ENCODE measurements at regions not wholly inside any gene's neighbourhood (a gene's known extent, or its start where the extent isn't known, plus 50 kb on each side); places are given as distances from the start of the nearest gene placed in this dataset.

GRCh38 chr5:35365758-35366157 lies 135.5 kb upstream of the PRLR start:
- no peak overlapping the region for H3K27ac ChIP-seq (ENCODE audit: low read depth, low read length)
- H3K9me2 ChIP-seq (replicated peaks; ENCODE audit: insufficient read depth, low read length): no peaks in the 10 kb centered on the region
- no peaks in the 10 kb centered on the region for H4K20me1 ChIP-seq (ENCODE audit: low read depth, low read length)
- no peak for TF ChIP-seq EZH2phosphoT487 (conservative IDR thresholded peaks at IDR 0.05; ENCODE audit: low read length)
- no peak for TF ChIP-seq CTCF (IDR thresholded peaks at IDR 0.05; ENCODE audit: insufficient read depth, low read length, poor library complexity, severe bottlenecking)
- H3K27me3 ChIP-seq (ENCODE audit: low read length): no peaks in the 10 kb centered on the region
- H3K9ac ChIP-seq (ENCODE audit: low read length): no peak overlapping the region
- H3K36me3 ChIP-seq (ENCODE audit: low read length): no peaks in the 10 kb centered on the region
- H2AFZ ChIP-seq (ENCODE audit: low read depth, low read length, severe bottlenecking): no peak overlapping the region
- H3K4me3 ChIP-seq (ENCODE audit: insufficient read depth, low read length, poor library complexity, severe bottlenecking): no peak overlapping the region
- no peaks in the 10 kb centered on the region for H3K79me2 ChIP-seq (ENCODE audit: insufficient read depth, low read length)
- H3K9me3 ChIP-seq (ENCODE audit: insufficient read depth, low read length): no peaks in the 10 kb centered on the region
- no peaks in the 10 kb centered on the region for H3F3A ChIP-seq (ENCODE audit: insufficient read depth)
- no peak overlapping the region for H3K4me2 ChIP-seq (ENCODE audit: low read depth, low read length, poor library complexity, severe bottlenecking)

- Histone ChIP-seq H2AFZ (ENCODE audit: low read depth, low read length, severe bottlenecking) (no peak overlapping the region), H3K4me2 (ENCODE audit: low read depth, low read length, poor library complexity, severe bottlenecking) (no peak overlapping the region)
Measured at GRCh38 chr5:35364350-35364749, 134.1 kb upstream of the PRLR start.

GRCh38 chr5:35363387-35363965 lies 133.2 kb upstream of the PRLR start:
- no peaks in the 10 kb centered on the region for H3K9me3 ChIP-seq (ENCODE audit: insufficient read depth, low read length)
- no peak overlapping the region for H2AFZ ChIP-seq (ENCODE audit: low read depth, low read length, severe bottlenecking)
- H4K20me1 ChIP-seq (ENCODE audit: low read depth, low read length): no peaks in the 10 kb centered on the region
- H3K4me3 ChIP-seq (ENCODE audit: insufficient read depth, low read length, poor library complexity, severe bottlenecking): no peak overlapping the region
- no peak for TF ChIP-seq CTCF (IDR thresholded peaks at IDR 0.05; ENCODE audit: insufficient read depth, low read length, poor library complexity, severe bottlenecking)
- no peak for TF ChIP-seq EZH2phosphoT487 (conservative IDR thresholded peaks at IDR 0.05; ENCODE audit: low read length)
- no peaks in the 10 kb centered on the region for H3K9me2 ChIP-seq (replicated peaks; ENCODE audit: insufficient read depth, low read length)
- no peak overlapping the region for H3K9ac ChIP-seq (ENCODE audit: low read length)
- no peak overlapping the region for H3K4me2 ChIP-seq (ENCODE audit: low read depth, low read length, poor library complexity, severe bottlenecking)
- no peaks in the 10 kb centered on the region for H3K79me2 ChIP-seq (ENCODE audit: insufficient read depth, low read length)
- no peaks in the 10 kb centered on the region for H3K36me3 ChIP-seq (ENCODE audit: low read length)
- H3K27ac ChIP-seq (ENCODE audit: low read depth, low read length): no peak overlapping the region
- H3K27me3 ChIP-seq (ENCODE audit: low read length): no peaks in the 10 kb centered on the region
- H3F3A ChIP-seq (ENCODE audit: insufficient read depth): no peaks in the 10 kb centered on the region

More at GRCh38 chr5:35364350-35364749, 134.1 kb upstream of the PRLR start:
- H3K27ac ChIP-seq (ENCODE audit: low read depth, low read length): no peak overlapping the region
- no peaks in the 10 kb centered on the region for H3K9me2 ChIP-seq (replicated peaks; ENCODE audit: insufficient read depth, low read length)
- H3K4me3 ChIP-seq (ENCODE audit: insufficient read depth, low read length, poor library complexity, severe bottlenecking): no peak overlapping the region
- no peaks in the 10 kb centered on the region for H3K36me3 ChIP-seq (ENCODE audit: low read length)
- no peaks in the 10 kb centered on the region for H3K27me3 ChIP-seq (ENCODE audit: low read length)
- no peak overlapping the region for H3K9ac ChIP-seq (ENCODE audit: low read length)
- no peaks in the 10 kb centered on the region for H3K79me2 ChIP-seq (ENCODE audit: insufficient read depth, low read length)
- TF ChIP-seq EZH2phosphoT487 (conservative IDR thresholded peaks at IDR 0.05; ENCODE audit: low read length) (no peak), CTCF (IDR thresholded peaks at IDR 0.05; ENCODE audit: insufficient read depth, low read length, poor library complexity, severe bottlenecking) (no peak)
- H4K20me1 ChIP-seq (ENCODE audit: low read depth, low read length): no peaks in the 10 kb centered on the region
- no peaks in the 10 kb centered on the region for H3F3A ChIP-seq (ENCODE audit: insufficient read depth)
- no peaks in the 10 kb centered on the region for H3K9me3 ChIP-seq (ENCODE audit: insufficient read depth, low read length)
